RWPE2 (cell line): ENCODE measurements at regions not wholly inside any gene's neighbourhood (a gene's known extent, or its start where the extent isn't known, plus 50 kb on each side); places are given as distances from the start of the nearest gene placed in this dataset.

Experiments used
- ATAC-seq: fragments of 200-7000 bp; cut with Tn5 transposase; 3 replicates; pipeline ENCODE4 v1.9.1; 2021; ENCODE audit warnings: low read depth
- DNase-seq: peaks from one replicate; pipeline ENCODE4 v3.0.0-alpha.2; 2020; ENCODE audit warnings: low spot score
- H3K27ac ChIP-seq: fragments of 450-650 bp; 2 replicates; pipeline ENCODE4 v1.5.1; 2017; ENCODE audit warnings: mild to moderate bottlenecking; ENCODE audit not compliant: poor library complexity, severe bottlenecking
- H3K27me3 ChIP-seq: fragments of 250-450 bp; sonication (Bioruptor Pico); 2 replicates; pipeline ENCODE4 v1.5.1; 2021; ENCODE audit warnings: mild to moderate bottlenecking, moderate library complexity; ENCODE audit not compliant: insufficient read depth, poor library complexity, severe bottlenecking
- H3K36me3 ChIP-seq: fragments of 250-450 bp; sonication (Bioruptor Pico); 2 replicates; pipeline ENCODE4 v1.5.1; 2020; ENCODE audit warnings: low read depth, mild to moderate bottlenecking, moderate library complexity
- H3K4me1 ChIP-seq: fragments of 250-450 bp; sonication (Bioruptor Pico); 2 replicates; pipeline ENCODE4 v1.5.1; 2021; ENCODE audit warnings: mild to moderate bottlenecking, moderate library complexity; ENCODE audit not compliant: insufficient read depth, poor library complexity, severe bottlenecking
- H3K4me3 ChIP-seq: fragments of 250-450 bp; sonication (Bioruptor Pico); 2 replicates; pipeline ENCODE4 v1.5.1; 2021; ENCODE audit warnings: mild to moderate bottlenecking, moderate library complexity; ENCODE audit not compliant: severe bottlenecking
- H3K9me3 ChIP-seq: fragments of 250-450 bp; sonication (Bioruptor Pico); 2 replicates; pipeline ENCODE4 v1.5.1; 2021; ENCODE audit warnings: mild to moderate bottlenecking, moderate library complexity; ENCODE audit not compliant: severe bottlenecking
- CTCF ChIP-seq: fragments of 450-650 bp; IDR thresholded peaks from one replicate; pipeline ENCODE4 v1.5.1; 2017; ENCODE audit warnings: mild to moderate bottlenecking, moderate library complexity; ENCODE audit not compliant: poor library complexity, severe bottlenecking

- ATAC-seq, result no peak
- TF ChIP-seq CTCF, result no peak
- Histone ChIP-seq H3K4me3 (no peak overlapping the region), H3K9me3 (no peaks in the 10 kb centered on the region), H3K4me1 (peaks cover 15% of the 10 kb centered on the region), H3K36me3 (no peaks in the 10 kb centered on the region), H3K27ac (peak overlapping the region; percentile 68), H3K27me3 (no peaks in the 10 kb centered on the region)
- no peak for DNase-seq
These were observed 66.2 kb upstream of the PALMD start for GRCh38 chr1:99579691-99580172.

- peaks cover 15% of the 10 kb centered on the region for H3K4me1 ChIP-seq
- TF ChIP-seq CTCF, result no peak
- no peaks in the 10 kb centered on the region for H3K27me3 ChIP-seq
- peak overlapping the region; percentile 68 for H3K27ac ChIP-seq
- H3K36me3 ChIP-seq, result no peaks in the 10 kb centered on the region
- DNase-seq (peak; percentile 86), ATAC-seq (peak; percentile 99)
- no peaks in the 10 kb centered on the region for H3K9me3 ChIP-seq
- no peak overlapping the region for H3K4me3 ChIP-seq
These were observed 65.5 kb upstream of the PALMD start for GRCh38 chr1:99580451-99580850.

- ATAC-seq, result no peak
- no peaks in the 10 kb centered on the region for H3K9me3 ChIP-seq
- TF ChIP-seq CTCF, result no peak
- H3K27me3 ChIP-seq, result no peaks in the 10 kb centered on the region
- no peak overlapping the region for H3K4me3 ChIP-seq
- H3K4me1 ChIP-seq, result peaks cover 8% of the 10 kb centered on the region
- no peak overlapping the region for H3K27ac ChIP-seq
- H3K36me3 ChIP-seq, result no peaks in the 10 kb centered on the region
- DNase-seq, result no peak
These were observed 58.9 kb upstream of the PALMD start for GRCh38 chr1:99587008-99587407.

GRCh38 chr1:99589186-99589636, 56.7 kb upstream of the PALMD start:
- no peaks in the 10 kb centered on the region for H3K9me3 ChIP-seq
- H3K27ac ChIP-seq, result no peak overlapping the region
- no peaks in the 10 kb centered on the region for H3K36me3 ChIP-seq
- no peak for TF ChIP-seq CTCF
- no peak overlapping the region for H3K4me3 ChIP-seq
- H3K27me3 ChIP-seq, result no peaks in the 10 kb centered on the region
- ATAC-seq (no peak), DNase-seq (no peak)
- peaks cover 8% of the 10 kb centered on the region for H3K4me1 ChIP-seq

- TF ChIP-seq CTCF, result no peak
- Histone ChIP-seq H3K4me1 (peaks cover 8% of the 10 kb centered on the region), H3K36me3 (no peaks in the 10 kb centered on the region), H3K4me3 (no peak overlapping the region), H3K27me3 (no peaks in the 10 kb centered on the region), H3K27ac (peak overlapping the region; percentile 50), H3K9me3 (no peaks in the 10 kb centered on the region)
- ATAC-seq (peak; percentile 93), DNase-seq (no peak)
These were observed 55.2 kb upstream of the PALMD start for GRCh38 chr1:99590578-99591209.
